HFFc6 (cell line): ENCODE measurements at regions not wholly inside any gene's neighbourhood (a gene's known extent, or its start where the extent isn't known, plus 50 kb on each side); places are given as distances from the start of the nearest gene placed in this dataset.

Experiments
- DNase-seq: peaks from one replicate; pipeline ENCODE4 v3.0.0-alpha.2; 2018
- H3K27ac Mint-ChIP-seq: 2 replicates; pipeline ENCODE4 v1.8.0; 2020; ENCODE audit warnings: mild to moderate bottlenecking, mixed read lengths
- H3K27me3 Mint-ChIP-seq: 2 replicates; pipeline ENCODE4 v1.8.0; 2021; ENCODE audit warnings: mild to moderate bottlenecking, moderate library complexity, mixed read lengths; ENCODE audit not compliant: insufficient read depth
- H3K36me3 Mint-ChIP-seq: 2 replicates; pipeline ENCODE4 v1.8.0; 2021; ENCODE audit warnings: low read depth, mixed read lengths
- H3K4me1 Mint-ChIP-seq: 2 replicates; pipeline ENCODE4 v1.8.0; 2020; ENCODE audit warnings: low read depth, mixed read lengths
- H3K4me3 Mint-ChIP-seq: 2 replicates; pipeline ENCODE4 v1.8.0; 2020; ENCODE audit warnings: mild to moderate bottlenecking, moderate library complexity, mixed read lengths
- H3K9me3 Mint-ChIP-seq: 2 replicates; pipeline ENCODE4 v1.8.0; 2020; ENCODE audit warnings: mild to moderate bottlenecking, mixed read lengths
- CTCF ChIP-seq: fragments of 200-600 bp; sonication (generic); IDR thresholded peaks from 2 replicates; pipeline ENCODE4 v1.5.0; 2021; ENCODE audit warnings: antibody characterized with exemption, mild to moderate bottlenecking

GRCh38 chr3:115324056-115324455 is 177.0 kb upstream of the ZBTB20 start:
- no peak overlapping the region for H3K4me3 Mint-ChIP-seq
- TF ChIP-seq CTCF = no peak
- H3K36me3 Mint-ChIP-seq = no peaks in the 10 kb centered on the region
- no peak overlapping the region for H3K27ac Mint-ChIP-seq
- H3K27me3 Mint-ChIP-seq = peaks cover 5% of the 10 kb centered on the region
- H3K4me1 Mint-ChIP-seq = peaks cover 34% of the 10 kb centered on the region
- DNase-seq = no peak
- no peaks in the 10 kb centered on the region for H3K9me3 Mint-ChIP-seq

GRCh38 chr3:115325539-115325938 is 178.5 kb upstream of the ZBTB20 start:
- no peak overlapping the region for H3K4me3 Mint-ChIP-seq
- H3K27ac Mint-ChIP-seq = no peak overlapping the region
- no peaks in the 10 kb centered on the region for H3K9me3 Mint-ChIP-seq
- H3K36me3 Mint-ChIP-seq = no peaks in the 10 kb centered on the region
- peaks cover 41% of the 10 kb centered on the region for H3K4me1 Mint-ChIP-seq
- TF ChIP-seq CTCF = no peak
- no peak for DNase-seq
- H3K27me3 Mint-ChIP-seq = peaks cover 1% of the 10 kb centered on the region; the same call in 1 of the 2 replicates

GRCh38 chr3:115330430-115330829 is 183.3 kb upstream of the ZBTB20 start:
- no peak for TF ChIP-seq CTCF
- Mint-ChIP-seq H3K9me3 (no peaks in the 10 kb centered on the region), H3K36me3 (no peaks in the 10 kb centered on the region), H3K4me1 (peaks cover 9% of the 10 kb centered on the region), H3K27me3 (peaks cover 5% of the 10 kb centered on the region; the same call in 1 of the 2 replicates), H3K27ac (no peak overlapping the region), H3K4me3 (no peak overlapping the region)
- DNase-seq = no peak

GRCh38 chr3:115332998-115333397 is 185.9 kb upstream of the ZBTB20 start:
- no peak for DNase-seq
- no peak overlapping the region for H3K27ac Mint-ChIP-seq
- TF ChIP-seq CTCF = no peak
- H3K9me3 Mint-ChIP-seq = no peaks in the 10 kb centered on the region
- H3K27me3 Mint-ChIP-seq = peaks cover 5% of the 10 kb centered on the region; the same call in 1 of the 2 replicates
- peaks cover 9% of the 10 kb centered on the region for H3K4me1 Mint-ChIP-seq
- no peaks in the 10 kb centered on the region for H3K36me3 Mint-ChIP-seq
- no peak overlapping the region for H3K4me3 Mint-ChIP-seq

GRCh38 chr3:115336836-115337235 is 189.7 kb upstream of the ZBTB20 start:
- Mint-ChIP-seq H3K4me1 (peaks cover 16% of the 10 kb centered on the region), H3K27ac (no peak overlapping the region), H3K4me3 (no peak overlapping the region), H3K9me3 (no peaks in the 10 kb centered on the region), H3K27me3 (peaks cover 4% of the 10 kb centered on the region; the same call in 1 of the 2 replicates), H3K36me3 (no peaks in the 10 kb centered on the region)
- TF ChIP-seq CTCF = no peak
- DNase-seq = no peak

GRCh38 chr3:115340586-115340985 is 193.5 kb upstream of the ZBTB20 start:
- no peak for DNase-seq
- TF ChIP-seq CTCF = no peak
- Mint-ChIP-seq H3K27me3 (no peaks in the 10 kb centered on the region), H3K27ac (no peak overlapping the region), H3K4me3 (no peak overlapping the region; the same call in 1 of the 2 replicates), H3K36me3 (no peaks in the 10 kb centered on the region), H3K4me1 (peaks cover 18% of the 10 kb centered on the region), H3K9me3 (no peaks in the 10 kb centered on the region)
